IMR-90 (cell line): ENCODE measurements at regions not wholly inside any gene's neighbourhood (a gene's known extent, or its start where the extent isn't known, plus 50 kb on each side); places are given as distances from the start of the nearest gene placed in this dataset.

Experiments
- ATAC-seq: fragments of 200-7000 bp; cut with Tn5 transposase; 2 replicates; pipeline ENCODE4 v1.9.1; 2020; ENCODE audit warnings: low read depth, mild to moderate bottlenecking, moderate library complexity
- BruUV-seq: library from RNA; stranded (reverse); fragments of 400-500 nt; replicated peaks from 2 replicates; lab custom pipeline; 2021; lab: Mats Ljungman, UMichigan
- CTCF ChIA-PET: fragments of 300-600 bp; formaldehyde crosslinking; extraction: SDS; loops from one replicate; lab custom pipeline; 2021; ENCODE audit warnings: antibody characterized with exemption; lab: Yijun Ruan, JAX
- POLR2A ChIA-PET: fragments of 300-600 bp; sonication (Branson Sonifier 250); formaldehyde crosslinking; loops from one replicate; lab custom pipeline; 2022; ENCODE audit warnings: antibody characterized with exemption; ENCODE audit not compliant: unreplicated experiment; lab: Charles Lee
- DNase-seq: peaks from one replicate; pipeline ENCODE4 v3.0.0; 2013
- H2AFZ ChIP-seq: replicated peaks from 2 replicates; pipeline ENCODE3; 2013; ENCODE audit warnings: low read length, mild to moderate bottlenecking; ENCODE audit not compliant: poor library complexity
- H2AK5ac ChIP-seq: 2 replicates; pipeline ENCODE4 v1.6.1; 2013; ENCODE audit warnings: low read depth, low read length, inconsistent platforms
- H2AK9ac ChIP-seq: replicated peaks from 2 replicates; pipeline ENCODE3; 2013; ENCODE audit warnings: mild to moderate bottlenecking, low read depth, low read length, moderate library complexity; ENCODE audit not compliant: poor library complexity
- H2BK120ac ChIP-seq: 2 replicates; pipeline ENCODE4 v1.6.1; 2013; ENCODE audit warnings: low read depth, low read length, inconsistent platforms
- H2BK15ac ChIP-seq: 3 replicates; pipeline ENCODE4 v1.6.1; 2013; ENCODE audit warnings: low read depth, low read length, inconsistent platforms
- H2BK20ac ChIP-seq: 2 replicates; pipeline ENCODE4 v1.6.1; 2013; ENCODE audit warnings: low read depth, mild to moderate bottlenecking, inconsistent platforms, low read length, moderate library complexity
- H2BK5ac ChIP-seq: 2 replicates; pipeline ENCODE4 v1.6.1; 2013; ENCODE audit warnings: mild to moderate bottlenecking, low read depth, low read length, inconsistent platforms; ENCODE audit not compliant: poor library complexity, severe bottlenecking
- H3K14ac ChIP-seq: replicated peaks from 2 replicates; pipeline ENCODE4 v1.6.1; 2013; ENCODE audit warnings: low read depth, low read length, inconsistent platforms
- H3K18ac ChIP-seq: 2 replicates; pipeline ENCODE4 v1.6.1; 2013; ENCODE audit warnings: low read depth, low read length, control low read depth
- H3K23ac ChIP-seq: 2 replicates; pipeline ENCODE4 v1.6.1; 2013; ENCODE audit warnings: low read depth, low read length, inconsistent platforms
- H3K27ac ChIP-seq: 2 replicates; pipeline ENCODE4 v1.5.1; 2013; ENCODE audit warnings: mild to moderate bottlenecking, control low read depth, low read length; ENCODE audit not compliant: insufficient read depth
- H3K27me3 ChIP-seq: 2 replicates; pipeline ENCODE4 v1.6.1; 2013; ENCODE audit warnings: low read length; ENCODE audit not compliant: control insufficient read depth, insufficient read depth
- H3K36me3 ChIP-seq: 2 replicates; pipeline ENCODE4 v1.6.1; 2013; ENCODE audit warnings: low read length, mixed read lengths; ENCODE audit not compliant: control insufficient read depth, insufficient read depth
- H3K4ac ChIP-seq: 2 replicates; pipeline ENCODE4 v1.6.1; 2013; ENCODE audit warnings: low read depth, low read length, inconsistent platforms
- H3K4me1 ChIP-seq: 2 replicates; pipeline ENCODE4 v1.6.1; 2013; ENCODE audit warnings: low read length, mixed read lengths; ENCODE audit not compliant: control insufficient read depth, insufficient read depth
- H3K4me2 ChIP-seq: 2 replicates; pipeline ENCODE4 v1.6.1; 2013; ENCODE audit warnings: low read depth, mild to moderate bottlenecking, control low read depth, low read length, moderate library complexity
- H3K4me3 ChIP-seq: 2 replicates; pipeline ENCODE4 v1.5.1; 2013; ENCODE audit warnings: low read depth, mild to moderate bottlenecking, control low read depth, low read length, moderate library complexity; ENCODE audit not compliant: insufficient read depth
- H3K56ac ChIP-seq: 2 replicates; pipeline ENCODE4 v1.6.1; 2013; ENCODE audit warnings: low read length, inconsistent platforms; ENCODE audit not compliant: insufficient read depth; ENCODE audit errors: extremely low read depth
- H3K79me1 ChIP-seq, 2 experiments: 2 replicates each; pipeline ENCODE4 v1.6.1; 2013; ENCODE audit warnings: low read length in 2 of 2, inconsistent platforms in 1 of 2, low read depth in 1 of 2
- H3K9ac ChIP-seq: 2 replicates; pipeline ENCODE4 v1.6.1; 2013; ENCODE audit warnings: low read depth, low read length, control low read depth
- H3K9me1 ChIP-seq: 2 replicates; pipeline ENCODE4 v1.6.1; 2013; ENCODE audit warnings: low read length, inconsistent platforms; ENCODE audit not compliant: insufficient read depth
- H3K9me3 ChIP-seq: 2 replicates; pipeline ENCODE4 v1.6.1; 2013; ENCODE audit warnings: low read length; ENCODE audit not compliant: control insufficient read depth, insufficient read depth
- H4K20me1 ChIP-seq: 2 replicates; pipeline ENCODE4 v1.6.1; 2013; ENCODE audit warnings: low read length, inconsistent platforms; ENCODE audit not compliant: insufficient read depth
- H4K5ac ChIP-seq: 2 replicates; pipeline ENCODE4 v1.6.1; 2013; ENCODE audit warnings: mild to moderate bottlenecking, low read depth, low read length, control low read depth
- H4K8ac ChIP-seq, 2 experiments: 2 replicates each; pipeline ENCODE4 v1.6.1; 2013; ENCODE audit warnings: low read depth in 2 of 2, low read length in 2 of 2, control low read depth in 1 of 2, inconsistent platforms in 1 of 2
- H4K91ac ChIP-seq: 2 replicates; pipeline ENCODE4 v1.6.1; 2013; ENCODE audit warnings: low read depth, low read length, inconsistent platforms; ENCODE audit not compliant: insufficient read depth
- CHD1 ChIP-seq: IDR thresholded peaks from 2 replicates; pipeline ENCODE4 v1.6.1; 2012; ENCODE audit warnings: low read depth, low read length, improper control_type of control experiment
- ELK1 ChIP-seq: fragments of 150-350 bp; IDR thresholded peaks from 2 replicates; pipeline ENCODE4 v1.6.1; 2016; ENCODE audit warnings: low read depth, mild to moderate bottlenecking, low read length, moderate library complexity, borderline replicate concordance
- FOS ChIP-seq: fragments of 150-350 bp; IDR thresholded peaks from 2 replicates; pipeline ENCODE4 v1.6.1; 2016; ENCODE audit warnings: low read depth, low read length
- MAFK ChIP-seq: IDR thresholded peaks from 2 replicates; pipeline ENCODE4 v1.6.1; 2012; ENCODE audit warnings: low read depth, low read length, improper control_type of control experiment
- MXI1 ChIP-seq: IDR thresholded peaks from 2 replicates; pipeline ENCODE4 v1.6.1; 2012; ENCODE audit warnings: low read depth, mild to moderate bottlenecking, low read length, moderate library complexity, borderline replicate concordance
- POLR2A ChIP-seq: IDR thresholded peaks from 2 replicates; pipeline ENCODE4 v1.6.1; 2012; ENCODE audit warnings: mild to moderate bottlenecking, low read depth, low read length
- RAD21 ChIP-seq: IDR thresholded peaks from 2 replicates; pipeline ENCODE4 v1.6.1; 2012; ENCODE audit warnings: low read length, improper control_type of control experiment
- RCOR1 ChIP-seq: IDR thresholded peaks from 2 replicates; pipeline ENCODE4 v1.6.1; 2012; ENCODE audit warnings: mild to moderate bottlenecking, low read length, improper control_type of control experiment; ENCODE audit not compliant: insufficient replicate concordance
- WGBS, 2 experiments: methylation state at CpG; one replicate each; pipeline versions ENCODE4 v1.1.5 to v1.1.7; 2013; ENCODE audit warnings: missing lambda C conversion rate in 2 of 2; ENCODE audit not compliant: insufficient read length in 1 of 2; ENCODE audit errors: extremely low coverage in 2 of 2; 5-methylcytosine and 5-hydroxymethylcytosine counted together
- dilution Hi-C: fragments of 300-500 bp; cut with HindIII; formaldehyde crosslinking; loops from one replicate; pipeline ENCODE4 v1.14.3; 2018; ENCODE audit warnings: low sequenced_read_pairs; ENCODE audit not compliant: unreplicated experiment
- in situ Hi-C: fragments of 300-500 bp; cut with MboI; formaldehyde crosslinking; loops from 3 replicates; pipeline ENCODE4 v1.14.3; 2019; ENCODE audit warnings: low sequenced_read_pairs, inconsistent platforms, mixed read lengths
- intact Hi-C: fragments of 100-400 bp; cut with micrococcal nuclease; formaldehyde crosslinking; loops from 2 replicates; pipeline ENCODE4 v1.10.0; 2022
- TF ChIP-seq, protein P1 (sequence below): conservative IDR thresholded peaks from 2 replicates; pipeline ENCODE4 v1.5.1; 2012; ENCODE audit warnings: mild to moderate bottlenecking, low read depth, low read length, improper control_type of control experiment

GRCh38 chr2:176844461-176844860, 368.1 kb upstream of the HNRNPA3 start:
- H3K4me2 ChIP-seq = no peak overlapping the region
- H4K5ac ChIP-seq = no peak overlapping the region
- no peak overlapping the region for H3K4ac ChIP-seq
- H4K8ac ChIP-seq = no peak overlapping the region
- no peak overlapping the region for H2BK5ac ChIP-seq
- no peaks in the 10 kb centered on the region for H3K36me3 ChIP-seq
- H3K56ac ChIP-seq = no peak overlapping the region
- no peak overlapping the region for H3K27ac ChIP-seq
- BruUV-seq = no TSS peak
- H3K14ac ChIP-seq = no peak overlapping the region
- in situ Hi-C loops = no loop called here
- no peak overlapping the region for H4K91ac ChIP-seq
- POLR2A ChIA-PET = no interaction called here
- no peak overlapping the region for H2AFZ ChIP-seq
- intact Hi-C loops = no loop called here
- H2BK120ac ChIP-seq = no peak overlapping the region
- no peak overlapping the region for H2AK5ac ChIP-seq
- H3K18ac ChIP-seq = no peak overlapping the region
- no peaks in the 10 kb centered on the region for H3K9me3 ChIP-seq
- TF ChIP-seq POLR2A (no peak), ELK1 (no peak), RCOR1 (no peak), MAFK (no peak), RAD21 (no peak), CHD1 (no peak), FOS (no peak), MXI1 (no peak)
- TF ChIP-seq, protein P1, sequence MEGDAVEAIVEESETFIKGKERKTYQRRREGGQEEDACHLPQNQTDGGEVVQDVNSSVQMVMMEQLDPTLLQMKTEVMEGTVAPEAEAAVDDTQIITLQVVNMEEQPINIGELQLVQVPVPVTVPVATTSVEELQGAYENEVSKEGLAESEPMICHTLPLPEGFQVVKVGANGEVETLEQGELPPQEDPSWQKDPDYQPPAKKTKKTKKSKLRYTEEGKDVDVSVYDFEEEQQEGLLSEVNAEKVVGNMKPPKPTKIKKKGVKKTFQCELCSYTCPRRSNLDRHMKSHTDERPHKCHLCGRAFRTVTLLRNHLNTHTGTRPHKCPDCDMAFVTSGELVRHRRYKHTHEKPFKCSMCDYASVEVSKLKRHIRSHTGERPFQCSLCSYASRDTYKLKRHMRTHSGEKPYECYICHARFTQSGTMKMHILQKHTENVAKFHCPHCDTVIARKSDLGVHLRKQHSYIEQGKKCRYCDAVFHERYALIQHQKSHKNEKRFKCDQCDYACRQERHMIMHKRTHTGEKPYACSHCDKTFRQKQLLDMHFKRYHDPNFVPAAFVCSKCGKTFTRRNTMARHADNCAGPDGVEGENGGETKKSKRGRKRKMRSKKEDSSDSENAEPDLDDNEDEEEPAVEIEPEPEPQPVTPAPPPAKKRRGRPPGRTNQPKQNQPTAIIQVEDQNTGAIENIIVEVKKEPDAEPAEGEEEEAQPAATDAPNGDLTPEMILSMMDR = no peak
- no peaks in the 10 kb centered on the region for H3K4me1 ChIP-seq
- no peaks in the 10 kb centered on the region for H3K27me3 ChIP-seq
- no CpG with 5 or more reads among the region's 1 CpG for WGBS, 2 experiments
- CTCF ChIA-PET = no interaction called here
- H2BK20ac ChIP-seq = no peak overlapping the region
- DNase-seq (no peak), ATAC-seq (no peak)
- H3K79me1 ChIP-seq = no peaks in the 10 kb centered on the region
- no peak overlapping the region for H3K23ac ChIP-seq
- dilution Hi-C loops = no loop called here
- H2AK9ac ChIP-seq = no peak overlapping the region
- H3K9me1 ChIP-seq = no peaks in the 10 kb centered on the region
- no peaks in the 10 kb centered on the region for H4K20me1 ChIP-seq
- H3K4me3 ChIP-seq = no peak overlapping the region
- no peak overlapping the region for H3K9ac ChIP-seq
- no peak overlapping the region for H2BK15ac ChIP-seq
